GM21576 (cell line): ENCODE measurements at regions not wholly inside any gene's neighbourhood (a gene's known extent, or its start where the extent isn't known, plus 50 kb on each side); places are given as distances from the start of the nearest gene placed in this dataset.

Experiments
- ATAC-seq: cut with Tn5 transposase; IDR thresholded peaks from one replicate; pipeline ENCODE4 v1.9.1; 2021; ENCODE audit warnings: mild to moderate bottlenecking, moderate library complexity; ENCODE audit not compliant: unreplicated experiment

GRCh38 chr2:235343156-235343774 is 150.6 kb upstream of the AGAP1 start:
- no peak for ATAC-seq

GRCh38 chr2:235343869-235344268 is 150.0 kb upstream of the AGAP1 start:
- no peak for ATAC-seq

- ATAC-seq, result no peak
These were observed 148.1 kb upstream of the AGAP1 start for GRCh38 chr2:235345745-235346144.

- no peak for ATAC-seq
These were observed 146.2 kb upstream of the AGAP1 start for GRCh38 chr2:235347691-235348090.

GRCh38 chr2:235348329-235348728 is 145.5 kb upstream of the AGAP1 start:
- no peak for ATAC-seq

GRCh38 chr2:235350234-235350633 is 143.6 kb upstream of the AGAP1 start:
- ATAC-seq, result no peak

GRCh38 chr2:235352541-235352940 is 141.3 kb upstream of the AGAP1 start:
- no peak for ATAC-seq

GRCh38 chr2:235357881-235358280 is 136.0 kb upstream of the AGAP1 start:
- no peak for ATAC-seq

- ATAC-seq, result no peak
These were observed 134.8 kb upstream of the AGAP1 start for GRCh38 chr2:235358981-235359471.

GRCh38 chr2:235360446-235360845 is 133.4 kb upstream of the AGAP1 start:
- ATAC-seq, result no peak

GRCh38 chr2:235365743-235366142 is 128.1 kb upstream of the AGAP1 start:
- no peak for ATAC-seq

- no peak for ATAC-seq
These were observed 127.5 kb upstream of the AGAP1 start for GRCh38 chr2:235366390-235366789.

- ATAC-seq, result no peak
These were observed 127.0 kb upstream of the AGAP1 start for GRCh38 chr2:235366807-235367206.

GRCh38 chr2:235371018-235371417 is 122.8 kb upstream of the AGAP1 start:
- ATAC-seq, result no peak

GRCh38 chr2:235373171-235373570 is 120.7 kb upstream of the AGAP1 start:
- no peak for ATAC-seq

GRCh38 chr2:235377176-235377575 is 116.7 kb upstream of the AGAP1 start:
- ATAC-seq, result no peak

GRCh38 chr2:235378246-235378645 is 115.6 kb upstream of the AGAP1 start:
- ATAC-seq, result no peak

- no peak for ATAC-seq
These were observed 114.9 kb upstream of the AGAP1 start for GRCh38 chr2:235378944-235379343.

- no peak for ATAC-seq
These were observed 112.5 kb upstream of the AGAP1 start for GRCh38 chr2:235381261-235381912.

- ATAC-seq, result no peak
These were observed 111.7 kb upstream of the AGAP1 start for GRCh38 chr2:235382179-235382578.

- no peak for ATAC-seq
These were observed 111.2 kb upstream of the AGAP1 start for GRCh38 chr2:235382601-235383000.

GRCh38 chr2:235383272-235383843 is 110.5 kb upstream of the AGAP1 start:
- ATAC-seq, result no peak
